GM12874 (cell line): ENCODE measurements at regions not wholly inside any gene's neighbourhood (a gene's known extent, or its start where the extent isn't known, plus 50 kb on each side); places are given as distances from the start of the nearest gene placed in this dataset.

Source experiments
- TF ChIP-seq, protein P1 (sequence below): IDR thresholded peaks from 2 replicates; pipeline ENCODE4 v1.5.1; 2011; ENCODE audit warnings: low read depth, mild to moderate bottlenecking, control low read depth, low read length, moderate library complexity; ENCODE audit not compliant: insufficient read depth

DNA sequence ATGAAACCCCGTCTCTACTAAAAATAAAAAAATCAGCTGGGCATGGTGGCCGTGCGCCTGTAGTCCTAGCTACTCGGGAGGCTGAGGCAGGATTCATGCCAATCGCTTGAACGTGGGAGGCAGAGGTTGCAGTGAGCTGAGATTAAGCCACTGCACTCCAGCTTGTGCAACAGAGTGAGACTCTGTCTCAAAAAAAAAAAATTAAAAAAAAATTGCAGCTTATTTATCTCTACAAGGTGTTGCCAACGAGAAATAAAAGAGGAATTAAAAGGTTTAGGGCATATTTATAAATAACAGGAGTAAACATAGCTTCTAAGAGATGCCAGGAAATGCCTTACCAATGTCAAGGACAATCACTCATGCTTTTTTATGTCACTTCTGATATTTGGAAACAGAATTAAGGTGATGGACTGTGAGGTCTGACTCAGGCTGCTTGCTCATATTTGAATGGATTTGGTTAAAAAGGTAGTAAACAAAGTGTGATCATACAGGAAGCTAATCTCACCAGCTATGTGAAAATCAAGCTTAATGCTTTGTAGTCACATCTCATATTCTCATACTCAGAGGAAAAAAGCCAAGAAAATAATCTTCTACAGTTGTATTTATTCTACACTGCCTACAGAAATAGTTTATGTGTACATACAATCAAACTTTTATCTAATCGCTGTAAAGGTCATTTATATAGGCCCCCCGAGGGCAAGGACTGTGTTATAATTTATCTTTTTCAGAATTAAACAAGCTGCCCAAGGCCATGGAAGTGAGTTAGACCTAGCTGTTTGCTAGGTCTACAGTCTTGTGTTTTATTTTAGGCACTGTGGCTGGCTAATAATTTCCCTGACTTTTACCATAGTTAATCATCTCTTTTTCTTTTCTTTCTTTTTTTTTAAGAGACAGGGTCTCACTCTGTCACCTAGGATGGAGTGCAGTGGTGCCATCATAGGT is 61.1 kb upstream of the RBMX start:
- TF ChIP-seq, protein P1, sequence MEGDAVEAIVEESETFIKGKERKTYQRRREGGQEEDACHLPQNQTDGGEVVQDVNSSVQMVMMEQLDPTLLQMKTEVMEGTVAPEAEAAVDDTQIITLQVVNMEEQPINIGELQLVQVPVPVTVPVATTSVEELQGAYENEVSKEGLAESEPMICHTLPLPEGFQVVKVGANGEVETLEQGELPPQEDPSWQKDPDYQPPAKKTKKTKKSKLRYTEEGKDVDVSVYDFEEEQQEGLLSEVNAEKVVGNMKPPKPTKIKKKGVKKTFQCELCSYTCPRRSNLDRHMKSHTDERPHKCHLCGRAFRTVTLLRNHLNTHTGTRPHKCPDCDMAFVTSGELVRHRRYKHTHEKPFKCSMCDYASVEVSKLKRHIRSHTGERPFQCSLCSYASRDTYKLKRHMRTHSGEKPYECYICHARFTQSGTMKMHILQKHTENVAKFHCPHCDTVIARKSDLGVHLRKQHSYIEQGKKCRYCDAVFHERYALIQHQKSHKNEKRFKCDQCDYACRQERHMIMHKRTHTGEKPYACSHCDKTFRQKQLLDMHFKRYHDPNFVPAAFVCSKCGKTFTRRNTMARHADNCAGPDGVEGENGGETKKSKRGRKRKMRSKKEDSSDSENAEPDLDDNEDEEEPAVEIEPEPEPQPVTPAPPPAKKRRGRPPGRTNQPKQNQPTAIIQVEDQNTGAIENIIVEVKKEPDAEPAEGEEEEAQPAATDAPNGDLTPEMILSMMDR = no peak

GRCh38 chrX:136936183-136936549 is 55.6 kb upstream of the RBMX start:
- TF ChIP-seq, protein P1 = no peak

GRCh38 chrX:136933611-136934145 is 53.2 kb upstream of the RBMX start:
- TF ChIP-seq, protein P1 = no peak

- TF ChIP-seq, protein P1 = no peak
Measured at GRCh38 chrX:136931661-136932060, 51.1 kb upstream of the RBMX start.
